Epithelial cell of esophagus (primary cell): ENCODE measurements at regions not wholly inside any gene's neighbourhood (a gene's known extent, or its start where the extent isn't known, plus 50 kb on each side); places are given as distances from the start of the nearest gene placed in this dataset.

Experiments
- DNase-seq: peaks from one replicate; pipeline ENCODE4 v3.0.0; 2010; ENCODE audit warnings: low read depth
- H3K4me3 ChIP-seq: 2 replicates; pipeline ENCODE4 v1.5.1; 2011; ENCODE audit warnings: mild to moderate bottlenecking, low read length, control low read depth
- TF ChIP-seq, protein P1 (sequence below): IDR thresholded peaks from 2 replicates; pipeline ENCODE4 v1.5.1; 2011; ENCODE audit warnings: low read depth, mild to moderate bottlenecking, low read length, control low read depth, inconsistent platforms; ENCODE audit not compliant: insufficient read depth; ENCODE audit errors: missing control alignments

DNA sequence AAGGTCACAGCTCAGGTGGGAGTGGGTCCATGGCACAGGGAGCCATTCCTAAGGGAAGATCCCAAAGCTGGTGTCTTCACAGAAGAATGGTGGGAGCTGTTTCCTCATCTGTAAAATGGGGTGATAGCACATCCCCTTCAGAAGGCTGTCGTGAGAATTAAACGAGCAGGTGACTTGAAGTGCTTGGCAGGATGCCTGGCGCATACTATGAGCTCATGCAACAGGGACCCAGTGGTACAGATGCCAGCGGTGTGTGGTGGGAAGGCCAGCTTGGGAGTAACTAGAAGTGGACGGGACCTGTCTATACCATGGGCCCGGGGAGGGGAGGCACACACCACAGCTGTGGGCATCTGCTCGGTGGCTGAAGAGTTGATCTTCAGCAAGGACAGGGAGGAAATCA lies 189.3 kb upstream of the TNRC6C start:
- DNase-seq, result no peak

DNA sequence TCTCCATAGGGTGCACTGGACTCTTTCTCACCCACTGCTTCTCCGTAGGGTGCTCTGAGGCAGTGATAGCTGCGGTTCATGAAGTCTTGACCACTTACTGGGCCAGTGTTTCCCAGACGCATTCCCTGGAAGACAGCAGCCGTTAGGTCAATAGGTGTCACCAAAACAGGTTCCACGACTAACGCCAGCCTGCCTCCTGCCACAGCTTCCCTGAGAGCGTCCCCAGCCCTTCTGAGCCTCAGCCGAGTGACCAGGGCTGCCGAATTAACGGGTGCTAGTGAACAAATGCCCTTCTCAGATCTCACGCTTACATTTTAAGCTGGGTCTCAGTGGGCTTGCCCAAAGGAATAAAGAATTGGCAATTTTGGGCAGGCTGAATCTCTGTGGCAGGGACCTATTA lies 188.7 kb upstream of the TNRC6C start:
- H3K4me3 ChIP-seq, result no peak overlapping the region
- TF ChIP-seq, protein P1, sequence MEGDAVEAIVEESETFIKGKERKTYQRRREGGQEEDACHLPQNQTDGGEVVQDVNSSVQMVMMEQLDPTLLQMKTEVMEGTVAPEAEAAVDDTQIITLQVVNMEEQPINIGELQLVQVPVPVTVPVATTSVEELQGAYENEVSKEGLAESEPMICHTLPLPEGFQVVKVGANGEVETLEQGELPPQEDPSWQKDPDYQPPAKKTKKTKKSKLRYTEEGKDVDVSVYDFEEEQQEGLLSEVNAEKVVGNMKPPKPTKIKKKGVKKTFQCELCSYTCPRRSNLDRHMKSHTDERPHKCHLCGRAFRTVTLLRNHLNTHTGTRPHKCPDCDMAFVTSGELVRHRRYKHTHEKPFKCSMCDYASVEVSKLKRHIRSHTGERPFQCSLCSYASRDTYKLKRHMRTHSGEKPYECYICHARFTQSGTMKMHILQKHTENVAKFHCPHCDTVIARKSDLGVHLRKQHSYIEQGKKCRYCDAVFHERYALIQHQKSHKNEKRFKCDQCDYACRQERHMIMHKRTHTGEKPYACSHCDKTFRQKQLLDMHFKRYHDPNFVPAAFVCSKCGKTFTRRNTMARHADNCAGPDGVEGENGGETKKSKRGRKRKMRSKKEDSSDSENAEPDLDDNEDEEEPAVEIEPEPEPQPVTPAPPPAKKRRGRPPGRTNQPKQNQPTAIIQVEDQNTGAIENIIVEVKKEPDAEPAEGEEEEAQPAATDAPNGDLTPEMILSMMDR, result no peak
- DNase-seq, result no peak

More for the DNA sequence above, 189.3 kb upstream of the TNRC6C start:
- TF ChIP-seq, protein P1, result no peak
- no peak overlapping the region for H3K4me3 ChIP-seq

DNA sequence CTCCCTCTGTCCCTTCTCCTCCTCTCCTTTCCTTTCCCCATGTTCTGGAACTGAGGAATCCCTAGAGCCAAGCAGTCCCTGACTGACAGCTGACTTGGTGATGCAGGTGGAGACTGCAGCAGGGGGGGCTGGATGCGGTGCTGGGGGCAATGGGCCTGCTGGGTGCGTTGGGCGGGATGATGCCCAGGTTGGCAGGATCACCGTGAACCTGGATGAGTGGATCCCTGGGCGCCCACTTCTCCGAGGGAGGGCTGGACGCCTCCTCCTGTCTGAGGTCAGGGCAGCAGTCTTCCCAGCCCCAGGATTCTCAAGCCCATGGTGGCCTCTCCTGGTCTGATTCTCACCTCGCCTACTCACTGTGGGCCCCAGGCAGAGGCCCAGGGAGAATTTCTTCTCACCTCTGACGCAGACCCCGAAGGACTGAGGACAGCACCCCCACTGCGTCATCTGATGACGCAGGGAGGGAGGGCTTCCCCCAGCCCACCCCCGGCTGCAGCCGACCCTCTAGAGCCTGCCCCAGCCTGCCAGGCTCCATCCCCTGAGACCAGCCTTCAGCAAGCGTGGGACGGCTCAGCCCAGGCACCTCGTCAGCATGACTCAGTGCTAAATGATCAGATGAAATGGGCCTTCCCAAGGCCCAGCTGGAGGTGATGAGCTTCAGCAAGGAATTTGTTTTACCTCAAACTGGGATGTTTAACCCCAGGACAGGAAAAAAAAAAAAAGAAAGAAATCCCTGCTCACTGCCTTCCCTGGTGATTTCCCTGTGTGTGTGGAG lies 188.0 kb upstream of the TNRC6C start:
- no peak overlapping the region for H3K4me3 ChIP-seq
- TF ChIP-seq, protein P1, result no peak
- no peak for DNase-seq

DNA sequence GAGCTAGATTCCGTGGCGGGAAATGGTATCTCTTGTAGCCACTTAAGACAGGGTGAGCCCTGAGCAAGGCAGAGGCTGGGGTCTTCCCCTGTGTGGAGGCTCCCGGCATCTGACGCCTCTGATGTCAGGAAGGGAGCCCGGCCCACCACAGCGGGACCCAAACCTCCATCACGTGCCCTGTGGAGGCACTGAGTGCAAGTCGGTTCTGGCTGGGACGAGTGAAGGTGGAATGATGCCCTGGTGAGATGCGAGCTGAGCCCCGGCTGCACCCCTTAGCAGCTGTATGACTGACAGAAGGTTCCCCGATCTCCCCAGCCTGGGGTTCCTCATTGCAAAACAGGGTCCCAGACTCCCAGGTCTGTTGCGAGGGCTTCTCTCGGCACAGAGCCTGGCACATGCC lies 187.4 kb upstream of the TNRC6C start:
- H3K4me3 ChIP-seq, result no peak overlapping the region
- no peak for DNase-seq
- TF ChIP-seq, protein P1, result no peak

DNA sequence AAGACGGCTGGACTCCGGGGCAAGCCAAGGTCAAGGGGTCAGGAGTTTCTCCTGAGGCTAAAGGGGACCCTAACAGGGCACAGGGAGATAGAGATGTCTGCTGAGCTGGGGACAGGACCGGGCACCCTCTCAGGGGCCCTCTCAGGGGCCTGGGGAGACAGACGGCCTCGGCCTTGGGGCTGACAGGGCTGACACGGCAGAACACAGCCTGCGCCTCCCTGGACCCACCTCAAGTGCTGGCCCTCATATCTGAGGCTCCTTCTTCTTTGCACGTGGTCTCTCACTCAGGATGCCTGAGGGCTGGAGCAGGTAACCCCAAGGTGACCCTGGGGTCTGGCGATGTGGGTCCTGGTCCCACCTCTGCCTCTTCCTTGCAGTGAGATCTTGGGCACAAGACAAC lies 186.9 kb upstream of the TNRC6C start:
- DNase-seq, result no peak
- TF ChIP-seq, protein P1, result no peak
- no peak overlapping the region for H3K4me3 ChIP-seq

DNA sequence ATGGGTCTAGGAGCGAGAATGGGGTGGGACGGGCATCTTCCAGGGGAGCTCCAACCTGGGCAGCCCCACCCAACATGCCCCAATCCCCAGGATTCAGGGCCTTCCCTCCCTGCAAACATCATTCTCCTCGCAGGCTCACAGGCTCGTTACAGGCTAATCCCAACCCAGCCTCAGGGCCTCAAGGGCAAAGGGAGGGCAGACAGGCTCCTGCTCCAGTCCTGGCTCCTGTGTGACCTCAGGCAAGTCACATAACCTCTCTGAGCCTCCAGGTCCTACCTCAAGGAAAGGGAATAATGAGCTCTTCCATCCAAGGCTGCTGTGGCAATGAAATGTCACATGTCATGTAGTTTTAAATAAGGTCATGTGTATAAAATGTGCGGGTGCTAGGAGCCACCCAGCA lies 186.5 kb upstream of the TNRC6C start:
- H3K4me3 ChIP-seq, result no peak overlapping the region
- TF ChIP-seq, protein P1, result no peak
- DNase-seq, result no peak

DNA sequence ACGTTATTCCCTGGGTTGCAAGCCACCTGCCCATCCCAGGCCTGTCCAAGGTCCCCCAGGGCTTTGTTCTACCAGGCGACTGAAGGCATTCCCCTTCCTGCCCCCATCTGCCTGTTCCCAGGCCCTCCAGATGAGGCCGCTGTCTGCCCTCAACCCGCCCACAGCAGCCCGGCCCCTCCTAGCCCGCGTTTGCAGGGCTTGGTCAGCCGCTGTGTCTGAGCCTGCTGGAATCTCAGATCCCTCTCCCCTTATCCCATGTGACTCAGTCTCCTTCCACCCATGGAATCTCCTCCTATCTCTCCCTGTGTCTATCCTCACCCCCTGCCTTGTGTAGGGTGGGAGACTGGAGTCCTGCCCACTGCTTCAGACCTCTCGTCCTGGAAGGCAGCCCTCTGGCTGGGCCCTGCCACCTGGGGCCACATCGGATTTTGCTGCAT lies 186.0 kb upstream of the TNRC6C start:
- TF ChIP-seq, protein P1, result peak; percentile 5
- H3K4me3 ChIP-seq, result no peak overlapping the region
- no peak for DNase-seq
